ENCODE measurements at regions not wholly inside any gene's neighbourhood (a gene's known extent, or its start where the extent isn't known, plus 50 kb on each side); places are given as distances from the start of the nearest gene placed in this dataset.

- TF ChIP-seq MYBL2 (CRISPR knock-in tag; IDR thresholded peaks at IDR 0.05) = no peak
- TF ChIP-seq KAT7 (CRISPR knock-in tag; IDR thresholded peaks at IDR 0.05; ENCODE audit: borderline replicate concordance) = no peak
- no peak for TF ChIP-seq ZNF232 (CRISPR knock-in tag; IDR thresholded peaks at IDR 0.05)
- TF ChIP-seq NR1H2 (CRISPR knock-in tag; IDR thresholded peaks at IDR 0.05) = no peak
- TF ChIP-seq ELF4 (CRISPR knock-in tag; IDR thresholded peaks at IDR 0.05; ENCODE audit: low read depth) = no peak
- TF ChIP-seq TP53 (CRISPR knock-in tag; IDR thresholded peaks at IDR 0.05) = no peak
- TF ChIP-seq ATF3 (CRISPR knock-in tag; conservative IDR thresholded peaks at IDR 0.05) = no peak
- no peak for TF ChIP-seq E2F1 (CRISPR knock-in tag; IDR thresholded peaks at IDR 0.05)
- no peak for TF ChIP-seq PREB (CRISPR knock-in tag; IDR thresholded peaks at IDR 0.05; ENCODE audit: borderline replicate concordance)
Measured at GRCh38 chr2:150570712-150571111, 83.2 kb upstream of the RND3 start (continued).

- no peak overlapping the region for H3K27ac Mint-ChIP-seq
- POLR2A ChIA-PET = no interaction called here
- CTCF ChIA-PET = interaction anchor here (1.0 kb wide), 1 partner anchor 21 kb away, joined by 3 read pairs; no protein-coding TSS in a partner anchor
- TF ChIP-seq ZNF232 (CRISPR knock-in tag; IDR thresholded peaks at IDR 0.05) = no peak
- no peak for TF ChIP-seq MYBL2 (CRISPR knock-in tag; IDR thresholded peaks at IDR 0.05)
- no peak for TF ChIP-seq IRF2 (CRISPR knock-in tag; IDR thresholded peaks at IDR 0.05; ENCODE audit: borderline replicate concordance, low read depth)
- TF ChIP-seq OVOL2 (CRISPR knock-in tag; IDR thresholded peaks at IDR 0.05; ENCODE audit: borderline replicate concordance) = no peak
- no peak for TF ChIP-seq TEAD4 (CRISPR knock-in tag; IDR thresholded peaks at IDR 0.05)
- no peak for TF ChIP-seq JUN (CRISPR knock-in tag; IDR thresholded peaks at IDR 0.05)
- TF ChIP-seq ZNF281 (CRISPR knock-in tag; IDR thresholded peaks at IDR 0.05) = no peak
- no peak for TF ChIP-seq ZMAT4 (CRISPR knock-in tag; IDR thresholded peaks at IDR 0.05)
- TF ChIP-seq ZNF671 (CRISPR knock-in tag; IDR thresholded peaks at IDR 0.05) = no peak
- no peak for TF ChIP-seq PREB (CRISPR knock-in tag; IDR thresholded peaks at IDR 0.05; ENCODE audit: borderline replicate concordance)
- no peak for TF ChIP-seq ATF3 (CRISPR knock-in tag; conservative IDR thresholded peaks at IDR 0.05)
- TF ChIP-seq E2F5 (CRISPR knock-in tag; IDR thresholded peaks at IDR 0.05) = no peak
- TF ChIP-seq E2F1 (CRISPR knock-in tag; IDR thresholded peaks at IDR 0.05) = no peak
- no peak for TF ChIP-seq ZNF263 (CRISPR knock-in tag; IDR thresholded peaks at IDR 0.05; ENCODE audit: low read depth)
- no peak for TF ChIP-seq ZNF532 (CRISPR knock-in tag; IDR thresholded peaks at IDR 0.05; ENCODE audit: borderline replicate concordance)
- no peak for TF ChIP-seq ZSCAN18 (CRISPR knock-in tag; IDR thresholded peaks at IDR 0.05)
Measured at GRCh38 chr2:150569761-150570160, 82.3 kb upstream of the RND3 start.

More at GRCh38 chr2:150569761-150570160, 82.3 kb upstream of the RND3 start:
- Mint-ChIP-seq H3K36me3 (no peaks in the 10 kb centered on the region), H3K4me3 (no peak overlapping the region), H3K27me3 (ENCODE audit: low read depth) (no peaks in the 10 kb centered on the region), H3K9me3 (peaks cover 9% of the 10 kb centered on the region), H3K4me1 (peaks cover 2% of the 10 kb centered on the region; the same call in 1 of the 2 replicates)
- ATAC-seq = no peak
- DNase-seq (ENCODE audit: low spot score) = no peak

Data from WTC11 (cell line).